Breast epithelium (tissue), 3 donors: ENCODE measurements at regions not wholly inside any gene's neighbourhood (a gene's known extent, or its start where the extent isn't known, plus 50 kb on each side); places are given as distances from the start of the nearest gene placed in this dataset.

ENCODE experiments used
- CTCF ChIP-seq, 3 donors: fragments of 450-650 bp; IDR thresholded peaks; one replicate each; pipeline ENCODE4 v1.5.1; 2016 to 2017; ENCODE audit warnings: antibody characterized with exemption in 3 of 3, mild to moderate bottlenecking in 3 of 3, moderate library complexity in 3 of 3
- POLR2A ChIP-seq: fragments of 450-650 bp; IDR thresholded peaks from one replicate; pipeline ENCODE4 v1.6.1; 2016; ENCODE audit warnings: antibody characterized with exemption, mild to moderate bottlenecking, moderate library complexity
- POLR2AphosphoS5 ChIP-seq, 3 donors: sonication (generic); formaldehyde crosslinking; IDR thresholded peaks; one replicate each; pipeline ENCODE4 v1.6.1; 2017; ENCODE audit warnings: antibody characterized with exemption in 3 of 3

- peak in 2 of 3 donors; percentile 19 to 27 for TF ChIP-seq CTCF (IDR thresholded peaks at IDR 0.05)
- TF ChIP-seq POLR2AphosphoS5 (IDR thresholded peaks at IDR 0.05), result no peak
- TF ChIP-seq POLR2A, result no peak
These were observed 246.7 kb downstream of the ETV1 start for GRCh38 chr7:13742811-13743210.
